ENCODE measurements at regions not wholly inside any gene's neighbourhood (a gene's known extent, or its start where the extent isn't known, plus 50 kb on each side); places are given as distances from the start of the nearest gene placed in this dataset.

GRCh38 chrX:124646403-124646802 is 300.0 kb downstream of the SH2D1A start:
- TF ChIP-seq CTCF (IDR thresholded peaks at IDR 0.05 in 2 of 3, conservative IDR thresholded peaks at IDR 0.05 in 1 of 3; ENCODE audit: borderline replicate concordance in 1 of 3, insufficient read depth in 1 of 3, low read depth in 2 of 3, low read length in 2 of 3) (no peak), EZH2 (IDR thresholded peaks at IDR 0.05) (no peak), POLR2A (IDR thresholded peaks at IDR 0.05; ENCODE audit: borderline replicate concordance, extremely low read depth, insufficient read depth, insufficient read length) (no peak), POLR2AphosphoS5 (IDR thresholded peaks at IDR 0.05; ENCODE audit: low read depth, low read length) (no peak), CEBPB (IDR thresholded peaks at IDR 0.05; ENCODE audit: low read depth) (no peak), RAD21 (IDR thresholded peaks at IDR 0.05; ENCODE audit: low read depth) (no peak), TCF7L2 (IDR thresholded peaks at IDR 0.05; ENCODE audit: borderline replicate concordance, extremely low read depth, insufficient read depth, insufficient read length) (no peak), SP1 (IDR thresholded peaks at IDR 0.05; ENCODE audit: low read depth) (no peak), ZBTB33 (IDR thresholded peaks at IDR 0.05; ENCODE audit: extremely low read depth, insufficient replicate concordance, low read length) (no peak)
- TF ChIP-seq, protein P1, sequence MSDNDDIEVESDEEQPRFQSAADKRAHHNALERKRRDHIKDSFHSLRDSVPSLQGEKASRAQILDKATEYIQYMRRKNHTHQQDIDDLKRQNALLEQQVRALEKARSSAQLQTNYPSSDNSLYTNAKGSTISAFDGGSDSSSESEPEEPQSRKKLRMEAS (IDR thresholded peaks at IDR 0.05): no peak

Measured in HCT116 (cell line).